ENCODE measurements at regions not wholly inside any gene's neighbourhood (a gene's known extent, or its start where the extent isn't known, plus 50 kb on each side); places are given as distances from the start of the nearest gene placed in this dataset.

DNA sequence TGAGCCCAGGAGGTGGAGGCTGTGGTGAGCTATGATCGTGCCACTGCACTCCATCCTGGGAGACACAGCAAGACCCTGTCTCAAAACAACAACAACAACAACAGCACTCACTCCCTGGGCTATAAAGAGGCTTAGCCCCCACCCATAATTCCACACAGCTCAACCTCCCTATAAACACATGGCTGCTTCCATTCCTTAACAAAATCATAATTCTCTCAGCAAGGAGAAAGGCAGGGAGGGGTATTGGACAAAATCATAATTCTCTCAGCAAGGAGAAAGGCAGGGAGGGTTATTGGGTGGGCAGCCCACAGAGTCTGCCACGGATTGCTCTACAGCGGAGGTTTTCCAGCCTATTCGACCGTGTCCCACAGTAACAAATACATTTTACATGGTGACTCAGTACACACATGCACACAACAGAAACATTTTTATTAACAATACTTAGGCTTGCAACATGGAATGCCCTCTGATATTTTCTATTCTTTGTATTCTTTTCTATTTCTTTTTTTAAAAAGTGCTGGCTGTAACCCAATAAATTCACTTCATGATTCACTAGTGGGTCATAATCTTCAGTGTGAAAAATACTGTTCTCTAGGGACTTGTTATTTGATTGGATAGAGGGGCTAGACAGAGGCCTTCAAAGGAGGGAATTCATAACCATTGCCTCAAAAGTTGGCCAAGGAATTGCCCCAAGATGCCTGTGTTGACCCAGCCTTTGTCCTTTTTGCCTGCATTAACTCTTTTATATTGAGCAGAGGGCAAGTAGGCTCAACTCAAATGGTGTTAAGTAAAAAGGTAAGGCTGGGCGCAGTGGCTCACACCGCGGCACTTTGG lies 50.6 kb upstream of the ZMYND8 start:
- Histone ChIP-seq H3K9me3 (ENCODE audit: control insufficient read depth, low read length) (no peaks in the 10 kb centered on the region), H3K36me3 (ENCODE audit: control insufficient read depth, insufficient read depth, low read length) (no peaks in the 10 kb centered on the region), H3K27ac (ENCODE audit: low read depth, low read length, severe bottlenecking) (no peak overlapping the region), H3K4me1 (ENCODE audit: control insufficient read depth, insufficient read depth, low read length, poor library complexity, severe bottlenecking) (peaks cover 3% of the 10 kb centered on the region), H3K4me3 (ENCODE audit: extremely low read depth, insufficient read depth, low read length, poor library complexity, severe bottlenecking) (no peak overlapping the region)
- 85 to 90% methylated on average over 2 to 4 of the region's 8 CpGs for WGBS, 2 experiments (ENCODE audit: insufficient coverage in 2 of 2)

DNA sequence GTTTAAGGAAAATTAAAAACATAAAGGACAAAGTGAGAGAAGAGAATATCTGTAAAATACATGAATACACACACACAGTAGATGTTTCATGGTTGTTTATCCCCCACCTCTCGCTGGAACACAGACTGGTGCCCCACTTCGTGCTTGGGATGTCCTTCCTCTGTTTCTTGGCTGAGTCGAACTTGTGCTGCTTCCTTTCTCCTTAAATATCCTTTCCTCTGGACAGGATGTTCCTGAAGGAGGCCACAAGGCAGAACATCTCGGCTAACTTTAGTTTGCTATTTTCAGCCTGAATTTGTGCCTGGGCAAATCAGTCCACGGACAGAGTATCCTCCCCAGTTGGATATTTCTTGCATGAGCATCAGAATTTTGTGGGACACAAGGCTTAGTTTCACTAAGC lies 54.7 kb upstream of the ZMYND8 start:
- no peak overlapping the region for H3K27ac ChIP-seq (ENCODE audit: low read depth, low read length, severe bottlenecking)
- H3K9me3 ChIP-seq (ENCODE audit: control insufficient read depth, low read length) = no peaks in the 10 kb centered on the region
- H3K4me1 ChIP-seq (ENCODE audit: control insufficient read depth, insufficient read depth, low read length, poor library complexity, severe bottlenecking) = peaks cover 3% of the 10 kb centered on the region
- no peak overlapping the region for H3K4me3 ChIP-seq (ENCODE audit: extremely low read depth, insufficient read depth, low read length, poor library complexity, severe bottlenecking)
- H3K36me3 ChIP-seq (ENCODE audit: control insufficient read depth, insufficient read depth, low read length) = no peaks in the 10 kb centered on the region
- WGBS, 2 experiments (ENCODE audit: insufficient coverage in 2 of 2) = 86 to 89% methylated on average over 4 of the region's 5 CpGs

DNA sequence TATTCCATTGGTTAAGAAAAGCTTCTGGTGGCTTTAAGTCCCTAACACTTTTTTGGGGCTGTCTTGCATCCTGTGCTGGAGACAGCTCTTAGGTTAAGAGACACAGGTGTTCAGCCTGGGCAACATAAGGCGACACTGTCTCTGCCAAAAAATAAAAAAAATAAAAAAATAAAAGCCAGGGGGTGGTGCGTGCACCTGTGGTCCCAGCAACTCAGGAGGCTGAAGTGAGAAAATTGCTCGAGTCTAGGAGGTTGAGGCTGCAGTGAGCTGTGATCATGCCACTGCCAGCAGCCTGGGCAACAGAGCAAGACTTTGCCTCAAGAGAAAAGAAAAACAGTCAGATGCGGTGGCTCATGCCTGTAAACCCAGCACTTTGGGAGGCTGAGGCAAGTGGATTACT lies 55.6 kb upstream of the ZMYND8 start:
- Histone ChIP-seq H3K9me3 (ENCODE audit: control insufficient read depth, low read length) (peaks cover 4% of the 10 kb centered on the region), H3K27ac (ENCODE audit: low read depth, low read length, severe bottlenecking) (no peak overlapping the region), H3K4me3 (ENCODE audit: extremely low read depth, insufficient read depth, low read length, poor library complexity, severe bottlenecking) (no peak overlapping the region), H3K36me3 (ENCODE audit: control insufficient read depth, insufficient read depth, low read length) (no peaks in the 10 kb centered on the region), H3K4me1 (ENCODE audit: control insufficient read depth, insufficient read depth, low read length, poor library complexity, severe bottlenecking) (peaks cover 3% of the 10 kb centered on the region)
- WGBS, 2 experiments (ENCODE audit: insufficient coverage in 2 of 2) = 75 to 95% methylated on average over 3 of the region's 4 CpGs

DNA sequence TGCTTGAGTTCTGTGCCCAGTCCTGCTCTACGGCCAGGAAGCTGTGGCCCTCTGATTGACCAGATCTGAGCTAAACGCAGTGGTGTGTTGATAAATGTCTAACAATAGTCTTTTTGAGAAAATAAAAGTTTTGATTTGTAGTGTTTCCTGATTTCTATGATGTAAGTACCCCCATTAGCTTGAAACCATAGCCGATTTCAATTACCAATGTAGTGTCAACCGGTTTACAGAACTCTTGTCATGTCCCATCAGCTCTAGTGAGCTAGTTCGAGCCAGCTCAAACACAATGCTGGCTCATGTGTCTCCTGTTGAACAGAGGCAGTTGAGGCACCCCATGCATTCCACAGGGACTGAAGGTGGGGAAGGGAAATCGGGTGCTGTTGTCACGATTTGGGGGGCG lies 56.7 kb upstream of the ZMYND8 start:
- Histone ChIP-seq H3K4me3 (ENCODE audit: extremely low read depth, insufficient read depth, low read length, poor library complexity, severe bottlenecking) (no peak overlapping the region), H3K36me3 (ENCODE audit: control insufficient read depth, insufficient read depth, low read length) (no peaks in the 10 kb centered on the region), H3K9me3 (ENCODE audit: control insufficient read depth, low read length) (peaks cover 6% of the 10 kb centered on the region), H3K4me1 (ENCODE audit: control insufficient read depth, insufficient read depth, low read length, poor library complexity, severe bottlenecking) (peaks cover 3% of the 10 kb centered on the region), H3K27ac (ENCODE audit: low read depth, low read length, severe bottlenecking) (no peak overlapping the region)
- 94 to 98% methylated on average over 4 to 5 of the region's 8 CpGs for WGBS, 2 experiments (ENCODE audit: insufficient coverage in 2 of 2)

DNA sequence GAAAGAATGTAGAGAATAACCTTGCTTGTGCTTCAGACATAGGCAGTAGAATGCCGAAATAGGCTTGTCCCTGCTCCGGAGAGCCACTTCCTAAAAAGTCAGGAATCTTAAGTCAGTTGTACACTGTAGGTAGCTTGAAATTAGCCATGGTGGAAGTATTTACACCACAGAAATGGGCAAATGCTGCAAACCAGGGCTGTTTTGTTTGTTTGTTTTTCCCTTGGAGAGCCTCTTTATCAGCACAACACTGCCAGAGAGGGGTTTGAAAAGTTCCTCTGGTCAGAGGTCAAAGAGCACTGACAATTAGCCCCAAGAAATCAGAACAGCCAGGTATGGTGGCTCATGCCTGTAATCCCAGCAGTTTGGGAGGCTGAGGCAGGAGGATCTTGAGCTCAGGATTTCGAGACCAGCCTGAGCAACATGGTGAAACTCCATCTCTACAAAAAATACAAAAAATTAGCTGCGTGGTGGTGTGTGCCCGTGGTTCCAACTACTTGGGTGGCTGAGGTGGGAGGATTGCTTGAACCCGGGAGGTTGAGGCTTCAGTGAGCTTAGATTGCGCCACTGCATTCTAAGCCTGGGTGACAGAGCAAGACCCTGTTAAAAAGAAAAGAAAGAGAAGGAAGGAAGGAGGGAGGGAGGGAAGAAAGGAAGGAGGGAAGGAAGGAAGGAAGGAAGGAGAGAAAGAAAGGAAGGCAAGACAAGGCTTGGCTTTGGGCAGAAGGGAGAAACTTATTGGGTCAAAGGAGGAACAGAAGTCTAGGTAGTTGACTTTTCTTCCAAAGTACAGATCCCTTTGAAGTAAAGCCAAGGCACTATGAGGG lies 61.0 kb upstream of the ZMYND8 start:
- no peak overlapping the region for H3K27ac ChIP-seq (ENCODE audit: low read depth, low read length, severe bottlenecking)
- 90 to 91% methylated on average over 7 of the region's 7 CpGs for WGBS, 2 experiments (ENCODE audit: insufficient coverage in 2 of 2)
- H3K36me3 ChIP-seq (ENCODE audit: control insufficient read depth, insufficient read depth, low read length) = no peaks in the 10 kb centered on the region
- H3K4me3 ChIP-seq (ENCODE audit: extremely low read depth, insufficient read depth, low read length, poor library complexity, severe bottlenecking) = no peak overlapping the region
- H3K9me3 ChIP-seq (ENCODE audit: control insufficient read depth, low read length) = peaks cover 6% of the 10 kb centered on the region
- no peaks in the 10 kb centered on the region for H3K4me1 ChIP-seq (ENCODE audit: control insufficient read depth, insufficient read depth, low read length, poor library complexity, severe bottlenecking)

DNA sequence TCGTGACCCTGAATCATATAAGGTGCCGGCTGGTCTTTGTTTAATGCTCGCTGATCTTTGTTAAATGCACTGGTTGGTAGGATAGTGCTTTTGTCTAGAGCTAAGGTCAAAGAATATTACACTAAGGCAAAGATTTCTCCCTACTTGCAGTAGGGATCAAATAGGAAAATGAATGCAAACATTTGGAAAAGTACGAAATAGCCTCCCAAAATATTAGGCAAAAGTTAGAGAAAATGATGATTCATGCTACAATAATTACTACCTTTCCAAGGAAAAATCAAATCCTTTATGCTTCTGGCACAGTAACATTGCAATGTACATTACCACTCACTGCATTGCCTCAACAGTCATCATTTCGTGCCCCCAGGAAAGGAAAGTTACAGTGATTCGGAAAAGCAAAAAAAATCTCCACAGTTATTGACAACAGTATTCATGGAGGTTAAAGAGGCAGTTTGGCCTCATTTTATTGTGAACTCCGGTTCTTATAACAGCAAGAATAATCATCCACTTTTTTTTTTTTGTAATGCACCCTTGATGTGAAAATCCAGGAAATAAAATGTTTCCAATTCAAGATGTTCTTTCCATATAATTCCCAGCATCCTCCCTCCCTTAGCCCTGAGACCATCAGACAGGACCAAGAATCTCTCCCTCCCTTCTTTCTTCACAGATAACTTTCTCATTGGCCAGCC lies 61.7 kb upstream of the ZMYND8 start:
- 97% methylated on average over 5 of the region's 7 CpGs; no CpG with 5 or more reads in 1 of the 2 experiments for WGBS, 2 experiments (ENCODE audit: insufficient coverage in 2 of 2)
- no peak overlapping the region for H3K27ac ChIP-seq (ENCODE audit: low read depth, low read length, severe bottlenecking)
- H3K36me3 ChIP-seq (ENCODE audit: control insufficient read depth, insufficient read depth, low read length) = no peaks in the 10 kb centered on the region
- no peaks in the 10 kb centered on the region for H3K4me1 ChIP-seq (ENCODE audit: control insufficient read depth, insufficient read depth, low read length, poor library complexity, severe bottlenecking)
- H3K4me3 ChIP-seq (ENCODE audit: extremely low read depth, insufficient read depth, low read length, poor library complexity, severe bottlenecking) = no peak overlapping the region
- H3K9me3 ChIP-seq (ENCODE audit: control insufficient read depth, low read length) = peaks cover 6% of the 10 kb centered on the region

DNA sequence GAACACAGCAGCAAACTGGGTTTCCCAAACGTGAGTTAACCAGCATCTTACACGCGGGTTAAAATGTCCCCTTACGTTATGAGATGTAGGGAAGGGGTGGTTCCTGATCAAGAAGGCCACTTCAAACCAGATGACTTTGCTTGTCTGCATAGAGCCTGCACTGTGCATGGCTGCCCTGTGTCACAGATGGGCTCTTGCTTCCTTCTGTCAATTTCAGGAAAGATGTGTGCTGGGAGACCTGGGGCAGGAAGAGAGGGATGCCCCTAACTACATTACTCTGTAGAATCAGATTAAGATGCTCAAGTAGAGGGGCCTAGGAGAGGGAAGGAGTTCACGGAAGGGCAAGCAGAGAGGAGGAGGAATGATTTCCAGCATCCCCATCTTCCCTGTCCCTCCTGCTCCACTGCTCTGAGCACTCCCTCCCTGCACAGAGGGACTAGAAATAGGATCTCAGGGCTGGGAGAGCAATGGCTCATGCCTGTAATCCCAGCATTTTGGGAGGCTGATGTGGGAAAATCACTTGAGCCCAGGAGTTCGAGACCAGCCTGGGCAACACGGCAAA lies 63.5 kb upstream of the ZMYND8 start:
- peaks cover 6% of the 10 kb centered on the region for H3K9me3 ChIP-seq (ENCODE audit: control insufficient read depth, low read length)
- H3K4me1 ChIP-seq (ENCODE audit: control insufficient read depth, insufficient read depth, low read length, poor library complexity, severe bottlenecking) = no peaks in the 10 kb centered on the region
- H3K36me3 ChIP-seq (ENCODE audit: control insufficient read depth, insufficient read depth, low read length) = no peaks in the 10 kb centered on the region
- WGBS, 2 experiments (ENCODE audit: insufficient coverage in 2 of 2) = 95% methylated on average over 4 to 6 of the region's 7 CpGs
- H3K27ac ChIP-seq (ENCODE audit: low read depth, low read length, severe bottlenecking) = no peak overlapping the region
- no peak overlapping the region for H3K4me3 ChIP-seq (ENCODE audit: extremely low read depth, insufficient read depth, low read length, poor library complexity, severe bottlenecking)

DNA sequence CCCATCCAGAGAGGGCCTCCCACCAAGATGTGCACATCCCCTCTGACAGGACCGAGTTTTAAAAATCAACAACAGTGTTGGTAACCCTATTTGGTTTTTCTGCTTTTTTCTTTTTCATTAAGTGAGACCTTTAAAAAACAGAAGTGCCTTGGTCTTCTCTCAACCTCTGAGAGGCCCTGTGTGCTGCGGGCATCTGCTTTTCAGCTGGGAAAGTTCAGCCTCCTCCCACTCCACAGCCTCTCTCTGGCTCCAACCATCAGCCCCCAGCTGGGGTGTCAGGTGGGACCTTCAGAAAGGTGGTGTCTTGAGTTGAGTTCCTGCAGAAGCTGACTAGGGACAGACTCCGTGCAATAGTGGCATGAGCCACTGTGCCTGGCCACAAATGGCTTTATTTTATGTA lies 64.6 kb upstream of the ZMYND8 start:
- WGBS, 2 experiments (ENCODE audit: insufficient coverage in 2 of 2) = 100% methylated on average over 1 to 2 of the region's 3 CpGs
- Histone ChIP-seq H3K4me3 (ENCODE audit: extremely low read depth, insufficient read depth, low read length, poor library complexity, severe bottlenecking) (no peak overlapping the region), H3K27ac (ENCODE audit: low read depth, low read length, severe bottlenecking) (no peak overlapping the region), H3K36me3 (ENCODE audit: control insufficient read depth, insufficient read depth, low read length) (no peaks in the 10 kb centered on the region), H3K4me1 (ENCODE audit: control insufficient read depth, insufficient read depth, low read length, poor library complexity, severe bottlenecking) (no peaks in the 10 kb centered on the region), H3K9me3 (ENCODE audit: control insufficient read depth, low read length) (peaks cover 7% of the 10 kb centered on the region)

DNA sequence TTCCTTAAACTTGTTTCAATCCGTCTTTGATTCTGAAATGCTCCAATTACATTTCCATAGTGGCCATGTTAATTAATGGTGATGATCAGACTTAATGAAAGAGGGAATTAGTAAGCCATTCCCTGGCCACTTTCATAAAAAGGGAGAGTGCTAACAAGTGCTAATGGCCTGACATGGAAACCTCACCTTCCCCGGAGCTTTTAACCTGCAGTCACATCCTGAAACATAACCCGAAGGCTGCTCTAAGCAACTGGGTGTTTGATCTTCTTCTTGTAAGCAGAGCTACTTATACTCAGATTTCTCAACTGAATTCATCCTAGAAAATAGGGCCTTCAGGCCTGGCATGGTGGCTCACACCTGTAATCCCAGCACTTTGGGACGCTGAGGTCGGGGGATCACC lies 67.1 kb upstream of the ZMYND8 start:
- no peak overlapping the region for H3K4me3 ChIP-seq (ENCODE audit: extremely low read depth, insufficient read depth, low read length, poor library complexity, severe bottlenecking)
- peaks cover 20% of the 10 kb centered on the region for H3K9me3 ChIP-seq (ENCODE audit: control insufficient read depth, low read length)
- H3K27ac ChIP-seq (ENCODE audit: low read depth, low read length, severe bottlenecking) = no peak overlapping the region
- H3K36me3 ChIP-seq (ENCODE audit: control insufficient read depth, insufficient read depth, low read length) = no peaks in the 10 kb centered on the region
- 67 to 85% methylated on average over 3 to 4 of the region's 5 CpGs for WGBS, 2 experiments (ENCODE audit: insufficient coverage in 2 of 2)
- H3K4me1 ChIP-seq (ENCODE audit: control insufficient read depth, insufficient read depth, low read length, poor library complexity, severe bottlenecking) = no peaks in the 10 kb centered on the region

DNA sequence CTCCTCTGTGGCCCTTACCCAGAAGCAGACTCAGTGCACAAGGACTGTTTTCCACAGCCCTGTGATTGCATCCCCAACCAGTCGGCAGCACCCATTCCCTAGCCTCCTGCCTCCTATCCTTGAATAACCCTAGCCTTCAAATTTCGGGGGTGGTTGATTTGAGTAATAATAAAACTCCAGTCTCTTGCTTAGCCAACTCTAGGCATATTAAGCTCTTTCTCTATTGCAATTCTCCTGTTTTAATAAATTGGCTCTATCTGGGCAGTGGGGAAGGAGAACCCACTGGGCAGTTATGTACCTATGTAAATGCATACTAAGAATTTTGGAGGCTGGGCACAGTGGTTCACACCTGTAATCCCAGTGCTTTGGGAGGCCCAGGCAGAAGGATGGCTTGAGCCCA lies 70.6 kb upstream of the ZMYND8 start:
- no peaks in the 10 kb centered on the region for H3K4me1 ChIP-seq (ENCODE audit: control insufficient read depth, insufficient read depth, low read length, poor library complexity, severe bottlenecking)

More for the DNA sequence above, 70.6 kb upstream of the ZMYND8 start:
- Histone ChIP-seq H3K27ac (ENCODE audit: low read depth, low read length, severe bottlenecking) (no peak overlapping the region), H3K9me3 (ENCODE audit: control insufficient read depth, low read length) (peaks cover 20% of the 10 kb centered on the region), H3K36me3 (ENCODE audit: control insufficient read depth, insufficient read depth, low read length) (no peaks in the 10 kb centered on the region), H3K4me3 (ENCODE audit: extremely low read depth, insufficient read depth, low read length, poor library complexity, severe bottlenecking) (no peak overlapping the region)
- WGBS, 2 experiments (ENCODE audit: insufficient coverage in 2 of 2) = 100% methylated on average over 1 of the region's 2 CpGs; no CpG with 5 or more reads in 1 of the 2 experiments
